ENCODE measurements at regions not wholly inside any gene's neighbourhood (a gene's known extent, or its start where the extent isn't known, plus 50 kb on each side); places are given as distances from the start of the nearest gene placed in this dataset.

- no peak for TF ChIP-seq CTCF (IDR thresholded peaks at IDR 0.05)
- TF ChIP-seq POLR2A (IDR thresholded peaks at IDR 0.05) = no peak
Observed at GRCh38 chr5:148716716-148717115, 62.4 kb upstream of the HTR4 start.

Measured in esophagus squamous epithelium (tissue), 4 donors.